HG03432 (cell line): ENCODE measurements at regions not wholly inside any gene's neighbourhood (a gene's known extent, or its start where the extent isn't known, plus 50 kb on each side); places are given as distances from the start of the nearest gene placed in this dataset.

Source experiments
- ATAC-seq: cut with Tn5 transposase; IDR thresholded peaks from one replicate; pipeline ENCODE4 v1.9.1; 2021; ENCODE audit warnings: mild to moderate bottlenecking, moderate library complexity; ENCODE audit not compliant: unreplicated experiment

DNA sequence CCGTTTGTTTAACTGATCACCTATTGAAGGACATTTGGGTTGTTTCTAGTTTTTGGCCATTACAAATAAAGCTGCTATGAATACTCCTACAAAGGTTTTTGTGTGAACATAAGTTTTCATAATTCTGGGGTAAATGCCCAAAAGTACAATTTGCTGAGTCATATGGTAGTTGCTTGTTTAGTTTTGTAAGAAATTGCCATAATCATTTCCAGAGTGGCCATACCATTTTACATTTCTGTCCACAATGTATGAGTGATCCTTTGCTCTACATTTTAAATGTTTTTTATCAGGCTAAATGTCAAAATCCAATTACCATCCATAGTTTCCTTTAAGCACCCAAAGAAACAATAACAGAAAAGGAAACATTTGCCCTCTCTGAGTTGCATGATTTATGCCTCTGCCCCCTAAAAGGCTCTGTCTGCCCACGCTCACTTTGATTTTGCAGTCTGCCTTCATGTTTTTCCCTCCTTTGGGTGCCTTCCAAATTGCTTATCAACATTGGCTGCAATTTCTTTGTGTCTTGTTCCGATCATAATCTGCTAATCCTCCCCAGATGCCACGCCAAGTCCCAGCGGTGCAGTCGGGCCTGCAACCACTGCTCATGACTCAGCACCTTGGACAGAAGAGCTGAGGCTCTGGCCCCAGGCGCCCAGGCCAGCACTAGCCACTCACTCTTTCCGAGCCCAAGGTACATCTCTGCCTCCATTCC lies 339.2 kb downstream of the PIK3R1 start:
- no peak for ATAC-seq

DNA sequence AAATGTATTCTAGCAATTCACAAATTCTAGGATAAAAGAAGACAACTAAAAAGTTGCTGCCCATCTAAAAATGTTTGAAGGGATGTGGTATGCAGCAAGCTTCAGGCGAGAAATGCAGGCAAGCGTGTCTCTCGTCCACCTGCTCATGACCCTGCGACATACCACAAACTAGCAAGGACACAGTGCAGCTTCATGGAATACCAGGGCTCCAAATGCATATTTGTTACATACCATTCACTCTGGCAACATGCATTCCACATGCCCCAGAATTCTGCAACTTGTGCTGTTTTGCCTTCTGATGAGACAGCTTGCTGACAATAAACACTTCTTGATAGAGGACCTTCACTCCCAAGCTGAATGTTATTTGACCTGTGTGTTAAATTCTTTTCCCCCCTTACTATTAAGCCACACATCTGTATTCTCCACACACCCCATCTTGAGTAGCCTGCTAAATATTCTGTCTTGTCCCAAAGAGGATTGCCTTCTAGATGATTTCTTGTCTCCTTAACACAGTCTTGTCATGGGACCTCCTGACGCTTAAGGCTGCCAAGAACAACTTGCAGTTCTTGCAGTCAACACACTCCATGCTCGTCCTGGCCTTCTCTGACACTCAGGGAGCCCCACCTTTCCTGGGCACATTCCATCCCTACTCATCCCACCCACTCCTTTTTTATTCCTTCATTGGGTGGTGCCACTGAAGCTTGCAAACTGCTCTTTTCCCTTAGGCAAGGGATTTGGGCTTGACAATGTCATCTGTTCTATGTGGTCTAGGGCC lies 340.5 kb downstream of the PIK3R1 start:
- ATAC-seq = no peak

- ATAC-seq = no peak
Measured at GRCh38 chr5:68557162-68557936, 341.8 kb downstream of the PIK3R1 start.

DNA sequence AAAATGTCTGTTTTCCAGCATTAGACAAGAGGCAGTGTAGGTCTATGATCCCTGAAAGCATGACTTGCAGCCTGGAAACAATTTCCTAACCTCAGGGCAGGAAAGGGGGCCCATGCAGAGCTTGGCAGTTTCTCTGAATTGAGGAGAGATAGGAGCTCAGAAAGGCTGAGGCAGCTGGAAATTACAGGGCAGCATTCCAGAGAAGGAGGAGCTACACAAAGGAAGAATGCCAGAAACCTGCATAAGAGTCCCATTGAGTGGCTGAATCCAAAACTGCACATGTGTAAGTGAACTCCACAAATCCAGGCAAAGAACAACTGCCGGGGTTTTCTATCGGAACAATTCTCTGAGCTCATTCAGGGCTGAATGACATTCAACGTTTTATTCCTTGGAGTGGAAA lies 346.8 kb downstream of the PIK3R1 start:
- no peak for ATAC-seq

GRCh38 chr5:68565427-68565826 lies 349.9 kb downstream of the PIK3R1 start:
- ATAC-seq = peak; percentile 96

DNA sequence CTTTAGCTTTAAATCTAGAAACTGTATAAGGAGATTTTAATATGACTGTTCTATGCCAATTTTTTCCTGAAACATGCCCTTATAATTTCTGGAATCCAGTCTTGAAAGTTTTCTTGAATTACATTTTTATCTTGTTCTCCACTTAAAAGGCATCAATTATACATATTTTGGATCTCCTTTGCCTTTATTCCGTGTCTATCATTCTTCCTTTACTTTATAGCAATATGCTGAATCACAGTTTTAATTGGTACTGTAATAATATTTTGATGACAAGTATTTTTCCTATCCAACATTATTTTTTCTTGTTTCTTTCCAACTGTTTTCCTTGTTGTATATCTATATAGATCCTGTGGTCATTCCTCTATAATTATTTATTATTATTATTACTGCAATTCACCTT lies 361.2 kb downstream of the PIK3R1 start:
- ATAC-seq = no peak

GRCh38 chr5:68582284-68582683 lies 366.7 kb downstream of the PIK3R1 start:
- ATAC-seq = no peak

GRCh38 chr5:68587171-68587570 lies 371.6 kb downstream of the PIK3R1 start:
- ATAC-seq = no peak

- no peak for ATAC-seq
Measured at GRCh38 chr5:68591850-68592249, 376.3 kb downstream of the PIK3R1 start.

GRCh38 chr5:68592351-68592750 lies 376.8 kb downstream of the PIK3R1 start:
- no peak for ATAC-seq

DNA sequence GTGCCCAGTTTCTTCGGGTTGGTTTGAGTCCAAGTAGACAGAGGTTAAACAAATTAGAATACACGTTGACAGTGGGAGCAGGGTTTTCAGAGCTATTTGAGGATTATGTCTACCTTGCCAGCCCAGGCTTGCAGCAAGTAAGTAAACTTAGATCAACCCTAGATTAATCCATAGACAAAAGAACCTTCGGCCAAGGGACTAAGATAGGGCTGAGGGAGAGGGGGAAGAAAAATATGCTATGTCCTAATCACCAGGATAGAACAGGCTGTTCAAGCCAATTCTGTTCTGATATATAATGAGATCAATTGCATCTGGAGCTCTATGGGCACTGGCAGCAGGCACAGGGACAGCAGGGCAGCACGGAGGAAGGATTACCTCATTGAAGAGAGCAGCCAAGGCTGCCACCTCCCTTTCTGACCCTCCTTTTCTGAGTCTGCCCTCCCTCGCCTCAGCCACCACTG lies 377.7 kb downstream of the PIK3R1 start:
- no peak for ATAC-seq

DNA sequence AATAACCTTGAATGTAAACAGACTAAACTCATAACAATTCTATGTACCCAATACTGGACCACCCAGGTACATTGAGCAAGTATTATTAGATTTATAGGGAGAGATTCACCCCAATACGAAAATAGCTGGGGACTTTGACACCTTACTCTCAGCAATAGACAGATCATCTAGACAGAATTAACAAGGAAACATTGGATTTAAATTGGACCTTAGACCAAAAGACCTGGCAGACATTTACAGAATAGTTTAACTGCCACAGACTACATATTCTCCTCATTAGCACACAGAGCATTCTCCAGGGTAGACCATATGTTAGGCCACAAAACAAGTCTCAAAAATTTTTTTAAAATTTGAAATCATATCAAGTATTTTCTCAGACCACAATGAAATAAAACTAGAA lies 397.4 kb downstream of the PIK3R1 start:
- no peak for ATAC-seq

- no peak for ATAC-seq
Measured at GRCh38 chr5:68618501-68618900, 402.9 kb downstream of the PIK3R1 start.

GRCh38 chr5:68627001-68627400 lies 411.4 kb downstream of the PIK3R1 start:
- ATAC-seq = no peak

- ATAC-seq = no peak
Measured at GRCh38 chr5:68628082-68628814, 412.7 kb downstream of the PIK3R1 start.

GRCh38 chr5:68630354-68630753 lies 414.8 kb downstream of the PIK3R1 start:
- no peak for ATAC-seq

- ATAC-seq = no peak
Measured at GRCh38 chr5:68631884-68632283, 416.3 kb downstream of the PIK3R1 start.

GRCh38 chr5:68641211-68641610 lies 425.7 kb downstream of the PIK3R1 start:
- peak; percentile 59 for ATAC-seq

GRCh38 chr5:68643064-68643463 lies 427.5 kb downstream of the PIK3R1 start:
- no peak for ATAC-seq

DNA sequence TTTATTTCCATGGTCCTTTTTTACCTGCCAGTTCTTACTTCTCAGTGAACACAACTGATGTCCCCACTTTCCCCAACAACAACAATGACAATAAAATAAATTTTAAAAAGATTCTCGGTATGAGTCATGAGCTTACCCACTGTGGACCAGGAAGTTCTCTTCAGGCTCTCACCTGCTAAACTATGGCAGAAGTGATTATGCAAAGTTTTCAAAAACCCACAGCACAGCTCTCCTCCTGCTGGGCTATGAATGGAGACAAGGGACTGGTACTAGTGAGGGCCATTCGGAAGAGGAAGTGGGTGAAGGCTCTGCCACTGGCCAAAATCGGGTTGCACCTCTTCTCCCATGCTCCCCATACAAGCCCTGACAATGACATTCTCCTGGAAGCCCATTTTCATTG lies 429.4 kb downstream of the PIK3R1 start:
- peak; percentile 98 for ATAC-seq

DNA sequence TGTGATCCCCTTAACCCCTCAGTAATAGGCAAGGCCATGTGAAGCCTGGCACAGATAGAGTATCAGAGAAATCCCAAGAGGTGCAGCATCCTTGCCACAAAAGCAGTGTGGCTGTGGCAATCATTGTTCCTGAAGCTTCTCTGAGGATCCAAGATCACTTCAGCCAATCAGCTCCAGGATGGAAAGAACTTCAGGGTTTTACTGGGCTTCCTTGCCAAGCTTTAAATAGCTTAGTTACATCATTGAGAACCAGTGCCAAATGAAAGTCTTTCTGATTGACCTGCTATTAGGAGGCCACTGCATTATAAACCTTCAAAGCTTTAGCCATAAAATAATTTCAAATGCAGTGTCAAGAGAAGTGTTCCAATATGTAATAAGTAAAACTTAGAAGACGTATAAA lies 430.6 kb downstream of the PIK3R1 start:
- ATAC-seq = no peak
